H1 (cell line): ENCODE measurements at regions not wholly inside any gene's neighbourhood (a gene's known extent, or its start where the extent isn't known, plus 50 kb on each side); places are given as distances from the start of the nearest gene placed in this dataset.

Experiments
- CTCF ChIA-PET: fragments of 300-600 bp; sonication (Branson Sonifier 250); formaldehyde crosslinking; loops from one replicate; lab custom pipeline; 2021; ENCODE audit not compliant: partially characterized antibody; lab: Charles Lee
- POLR2A ChIA-PET: fragments of 300-600 bp; sonication (Branson Sonifier 250); formaldehyde crosslinking; loops from one replicate; lab custom pipeline; 2021; ENCODE audit warnings: inconsistent platforms; ENCODE audit not compliant: partially characterized antibody; lab: Charles Lee
- DNase-seq, 2 experiments: peaks; one replicate each; pipeline versions ENCODE4 v3.0.0 to v3.0.0-alpha.2; 2010 to 2022; ENCODE audit warnings: low spot score in 2 of 2, low read depth in 1 of 2, mixed read lengths in 1 of 2
- FAIRE-seq: peaks from 2 replicates; lab custom pipeline; 2011; peaks lifted over from hg19 to GRCh38; lab: Jason Lieb, UNC
- H2AFZ ChIP-seq: 2 replicates; pipeline ENCODE4 v1.8.1; 2012; ENCODE audit warnings: low read length, inconsistent platforms
- H2AK5ac ChIP-seq: 2 replicates; pipeline ENCODE4 v1.6.1; 2013; ENCODE audit warnings: low read depth, low read length
- H2BK120ac ChIP-seq: replicated peaks from 2 replicates; pipeline ENCODE3; 2013; ENCODE audit warnings: low read depth, low read length, inconsistent platforms
- H2BK12ac ChIP-seq: 2 replicates; pipeline ENCODE4 v1.6.1; 2013; ENCODE audit warnings: low read depth, low read length
- H2BK15ac ChIP-seq: 2 replicates; pipeline ENCODE4 v1.6.1; 2013; ENCODE audit warnings: low read length
- H2BK20ac ChIP-seq: 2 replicates; pipeline ENCODE4 v1.6.1; 2013; ENCODE audit warnings: low read length
- H2BK5ac ChIP-seq: 2 replicates; pipeline ENCODE4 v1.6.1; 2013; ENCODE audit warnings: low read depth, low read length
- H3K14ac ChIP-seq: 2 replicates; pipeline ENCODE4 v1.6.1; 2013; ENCODE audit warnings: inconsistent platforms; ENCODE audit not compliant: insufficient read length
- H3K18ac ChIP-seq: 2 replicates; pipeline ENCODE4 v1.6.1; 2013; ENCODE audit warnings: low read length; ENCODE audit errors: extremely low read depth
- H3K23ac ChIP-seq: 2 replicates; pipeline ENCODE4 v1.6.1; 2013; ENCODE audit warnings: inconsistent platforms; ENCODE audit not compliant: insufficient read length
- H3K23me2 ChIP-seq: 2 replicates; pipeline ENCODE4 v1.6.1; 2013; ENCODE audit warnings: low read depth, low read length
- H3K27ac ChIP-seq: 2 replicates; pipeline ENCODE4 v1.6.1; 2011; ENCODE audit warnings: low read depth, low read length, inconsistent platforms
- H3K27me3 ChIP-seq, 4 experiments: replicated peaks in 1 of 4; 1 replicate in 1 of 4; 2 replicates in 3 of 4; pipeline versions ENCODE4 v1.6.1 to v1.8.1; 2011 to 2013; ENCODE audit warnings: low read length in 3 of 4, mild to moderate bottlenecking in 3 of 4, inconsistent platforms in 2 of 4, mixed read lengths in 2 of 4, moderate library complexity in 1 of 4; ENCODE audit not compliant: control insufficient read depth in 3 of 4, insufficient read depth in 3 of 4; ENCODE audit errors: extremely low read depth in 1 of 4
- H3K36me3 ChIP-seq, 4 experiments: 2 replicates each; pipeline versions ENCODE4 v1.6.1 to v1.8.1; 2011 to 2013; ENCODE audit warnings: mild to moderate bottlenecking in 4 of 4, low read length in 3 of 4, moderate library complexity in 2 of 4, control low read depth in 1 of 4, inconsistent platforms in 1 of 4; ENCODE audit not compliant: insufficient read depth in 4 of 4, control insufficient read depth in 2 of 4
- H3K4ac ChIP-seq: replicated peaks from 2 replicates; pipeline ENCODE3; 2013; ENCODE audit warnings: low read length, low read depth, mixed read lengths, inconsistent platforms; ENCODE audit not compliant: insufficient read length
- H3K4me1 ChIP-seq, 4 experiments: replicated peaks in 1 of 4; 1 replicate in 1 of 4; 2 replicates in 3 of 4; pipeline versions ENCODE4 v1.6.1 to v1.8.1; 2011 to 2013; ENCODE audit warnings: low read length in 3 of 4, inconsistent platforms in 2 of 4, mixed read lengths in 1 of 4; ENCODE audit not compliant: insufficient read depth in 4 of 4, control insufficient read depth in 3 of 4
- H3K4me2 ChIP-seq, 2 experiments: 2 replicates each; pipeline versions ENCODE4 v1.6.1 to v1.8.1; 2011 to 2013; ENCODE audit warnings: low read depth in 2 of 2, low read length in 2 of 2, control low read depth in 1 of 2, inconsistent platforms in 1 of 2, mild to moderate bottlenecking in 1 of 2; ENCODE audit not compliant: insufficient read depth in 1 of 2
- H3K4me3 ChIP-seq, 4 experiments: fragments of 200-600, 300-600 bp in 1 of 4; sonication (generic), shearing (Covaris generic), sonication (Bioruptor Twin) in 1 of 4; 2 replicates each; pipeline versions ENCODE4 v1.5.1 to v1.8.1; 2011 to 2016; ENCODE audit warnings: low read length in 4 of 4, low read depth in 3 of 4, control low read depth in 2 of 4, inconsistent platforms in 2 of 4, mild to moderate bottlenecking in 2 of 4, mixed read lengths in 1 of 4, moderate library complexity in 1 of 4; ENCODE audit not compliant: insufficient read depth in 2 of 4; ENCODE audit errors: extremely low read depth in 1 of 4
- H3K56ac ChIP-seq: replicated peaks from 2 replicates; pipeline ENCODE3; 2013; ENCODE audit warnings: low read depth, mild to moderate bottlenecking, mixed read lengths, low read length, inconsistent platforms; ENCODE audit not compliant: insufficient read length
- H3K79me1 ChIP-seq: 2 replicates; pipeline ENCODE4 v1.6.1; 2013; ENCODE audit warnings: low read depth, low read length, control low read depth
- H3K79me2 ChIP-seq, 2 experiments: 2 replicates each; pipeline versions ENCODE4 v1.6.1 to v1.8.1; 2012 to 2013; ENCODE audit warnings: low read length in 2 of 2, mild to moderate bottlenecking in 2 of 2, inconsistent platforms in 1 of 2; ENCODE audit not compliant: insufficient read depth in 2 of 2, control insufficient read depth in 1 of 2
- H3K9ac ChIP-seq, 4 experiments: replicated peaks in 1 of 4; 1 replicate in 1 of 4; 2 replicates in 3 of 4; pipeline versions ENCODE4 v1.6.1 to v1.8.1; 2011 to 2013; ENCODE audit warnings: low read depth in 3 of 4, low read length in 3 of 4, control low read depth in 2 of 4, mild to moderate bottlenecking in 2 of 4, moderate library complexity in 2 of 4, inconsistent platforms in 1 of 4; ENCODE audit errors: extremely low read depth in 1 of 4
- H3K9me3 ChIP-seq, 2 experiments: 2 replicates each; pipeline versions ENCODE4 v1.6.1 to v1.8.1; 2012 to 2013; ENCODE audit warnings: mild to moderate bottlenecking in 2 of 2, moderate library complexity in 2 of 2, control low read depth in 1 of 2, inconsistent platforms in 1 of 2, low read depth in 1 of 2, low read length in 1 of 2, mixed read lengths in 1 of 2; ENCODE audit not compliant: insufficient read depth in 2 of 2
- H4K20me1 ChIP-seq, 2 experiments: replicated peaks in 1 of 2; 2 replicates each; pipeline versions ENCODE3 to v1.8.1; 2011 to 2013; ENCODE audit warnings: inconsistent platforms in 2 of 2, low read length in 2 of 2, mild to moderate bottlenecking in 1 of 2; ENCODE audit not compliant: insufficient read depth in 2 of 2, control insufficient read depth in 1 of 2
- H4K5ac ChIP-seq: 2 replicates; pipeline ENCODE4 v1.6.1; 2013; ENCODE audit warnings: low read length, low read depth, mixed read lengths, inconsistent platforms; ENCODE audit not compliant: insufficient read length
- H4K8ac ChIP-seq: 2 replicates; pipeline ENCODE4 v1.8.0; 2013; ENCODE audit warnings: mild to moderate bottlenecking, moderate library complexity, low read length, inconsistent platforms; ENCODE audit not compliant: insufficient read depth; ENCODE audit errors: extremely low read depth
- H4K91ac ChIP-seq: replicated peaks from 2 replicates; pipeline ENCODE3; 2013; ENCODE audit warnings: low read length, mixed read lengths, inconsistent platforms; ENCODE audit not compliant: insufficient read length
- SRF ChIP-seq: IDR thresholded peaks from 2 replicates; pipeline ENCODE4 v1.6.1; 2011; ENCODE audit warnings: mild to moderate bottlenecking, low read depth, low read length, moderate library complexity
- WGBS, 2 experiments: shearing (Covaris generic) in 1 of 2; methylation state at CpG; one replicate each; pipeline versions ENCODE4 v1.1.6 to v1.1.7; 2013 to 2015; ENCODE audit warnings: low lambda C conversion rate in 2 of 2, mixed read lengths in 2 of 2, inconsistent platforms in 1 of 2, low coverage in 1 of 2, missing lambda C conversion rate in 1 of 2; ENCODE audit not compliant: insufficient replicate concordance in 2 of 2, insufficient coverage in 1 of 2, insufficient read length in 1 of 2; ENCODE audit errors: extremely low coverage in 1 of 2, missing lambda C conversion rate in 1 of 2; 5-methylcytosine and 5-hydroxymethylcytosine counted together

GRCh38 chr3:35404571-35404970 is 234.8 kb upstream of the ARPP21 start:
- H4K8ac ChIP-seq = no peak overlapping the region
- no peak overlapping the region for H3K18ac ChIP-seq
- no peak overlapping the region for H2AK5ac ChIP-seq
- H3K79me1 ChIP-seq = no peaks in the 10 kb centered on the region
- no peak overlapping the region for H3K9ac ChIP-seq
- FAIRE-seq (no peak), DNase-seq (no peak)
- H3K14ac ChIP-seq = no peak overlapping the region
- H3K4me1 ChIP-seq = no peaks in the 10 kb centered on the region
- no peak overlapping the region for H2BK120ac ChIP-seq
- H2BK20ac ChIP-seq = no peak overlapping the region
- ChIA-PET POLR2A (no interaction called here), CTCF (no interaction called here)
- H4K5ac ChIP-seq = no peak overlapping the region
- H2AFZ ChIP-seq = no peak overlapping the region
- H2BK15ac ChIP-seq = no peak overlapping the region
- H3K36me3 ChIP-seq = no peaks in the 10 kb centered on the region; a peak in 1 of 8 replicates
- H2BK5ac ChIP-seq = no peak overlapping the region
- H3K4me2 ChIP-seq = no peak overlapping the region
- no peak for TF ChIP-seq SRF
- no peaks in the 10 kb centered on the region for H4K20me1 ChIP-seq
- no peak overlapping the region for H3K27ac ChIP-seq
- no peaks in the 10 kb centered on the region for H3K9me3 ChIP-seq
- no peaks in the 10 kb centered on the region for H3K23me2 ChIP-seq
- no peaks in the 10 kb centered on the region for H3K27me3 ChIP-seq
- no peak overlapping the region for H2BK12ac ChIP-seq
- no peak overlapping the region for H3K23ac ChIP-seq
- 91% methylated on average over 3 of the region's 3 CpGs; no CpG with 5 or more reads in 1 of the 2 experiments for WGBS, 2 experiments
- H3K4me3 ChIP-seq = no peak overlapping the region
- H3K56ac ChIP-seq = no peak overlapping the region
- no peaks in the 10 kb centered on the region for H3K79me2 ChIP-seq
- H3K4ac ChIP-seq = no peak overlapping the region
- H4K91ac ChIP-seq = no peak overlapping the region
